D721Med (cell line): ENCODE measurements at regions not wholly inside any gene's neighbourhood (a gene's known extent, or its start where the extent isn't known, plus 50 kb on each side); places are given as distances from the start of the nearest gene placed in this dataset.

ENCODE experiments used
- DNase-seq: peaks from one replicate; pipeline ENCODE4 v3.0.0; 2011; ENCODE audit warnings: low spot score; ENCODE audit not compliant: insufficient read length
- FAIRE-seq: peaks from 2 replicates; lab custom pipeline; 2011; peaks lifted over from hg19 to GRCh38; lab: Jason Lieb, UNC
- TF ChIP-seq, protein P1 (sequence below): IDR thresholded peaks from 2 replicates; pipeline ENCODE4 v1.5.1; 2012; ENCODE audit warnings: mild to moderate bottlenecking, control low read depth; ENCODE audit not compliant: insufficient read depth; ENCODE audit errors: missing control alignments

DNA sequence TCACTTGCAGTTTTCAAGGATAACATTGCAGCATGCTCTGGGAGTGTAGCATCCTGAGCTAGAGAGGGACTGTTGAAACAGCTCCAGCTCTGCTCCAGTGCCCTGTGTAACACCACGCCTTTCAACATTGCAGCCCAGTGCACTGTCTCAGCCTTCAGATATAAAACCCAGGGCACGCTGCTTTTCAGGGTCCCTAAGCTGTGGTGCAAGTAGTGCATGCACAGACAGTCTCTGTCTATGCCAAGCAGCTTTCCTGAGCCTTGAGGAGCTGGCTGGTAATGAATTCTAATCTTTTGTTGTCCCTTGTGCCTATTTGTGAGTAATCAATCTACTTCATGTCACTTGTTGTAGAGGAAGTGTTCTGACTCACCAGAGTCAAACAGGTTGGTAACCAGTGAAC is 897.0 kb downstream of the ARAP2 start:
- TF ChIP-seq, protein P1, sequence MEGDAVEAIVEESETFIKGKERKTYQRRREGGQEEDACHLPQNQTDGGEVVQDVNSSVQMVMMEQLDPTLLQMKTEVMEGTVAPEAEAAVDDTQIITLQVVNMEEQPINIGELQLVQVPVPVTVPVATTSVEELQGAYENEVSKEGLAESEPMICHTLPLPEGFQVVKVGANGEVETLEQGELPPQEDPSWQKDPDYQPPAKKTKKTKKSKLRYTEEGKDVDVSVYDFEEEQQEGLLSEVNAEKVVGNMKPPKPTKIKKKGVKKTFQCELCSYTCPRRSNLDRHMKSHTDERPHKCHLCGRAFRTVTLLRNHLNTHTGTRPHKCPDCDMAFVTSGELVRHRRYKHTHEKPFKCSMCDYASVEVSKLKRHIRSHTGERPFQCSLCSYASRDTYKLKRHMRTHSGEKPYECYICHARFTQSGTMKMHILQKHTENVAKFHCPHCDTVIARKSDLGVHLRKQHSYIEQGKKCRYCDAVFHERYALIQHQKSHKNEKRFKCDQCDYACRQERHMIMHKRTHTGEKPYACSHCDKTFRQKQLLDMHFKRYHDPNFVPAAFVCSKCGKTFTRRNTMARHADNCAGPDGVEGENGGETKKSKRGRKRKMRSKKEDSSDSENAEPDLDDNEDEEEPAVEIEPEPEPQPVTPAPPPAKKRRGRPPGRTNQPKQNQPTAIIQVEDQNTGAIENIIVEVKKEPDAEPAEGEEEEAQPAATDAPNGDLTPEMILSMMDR = no peak
- no peak for FAIRE-seq
- DNase-seq = no peak

DNA sequence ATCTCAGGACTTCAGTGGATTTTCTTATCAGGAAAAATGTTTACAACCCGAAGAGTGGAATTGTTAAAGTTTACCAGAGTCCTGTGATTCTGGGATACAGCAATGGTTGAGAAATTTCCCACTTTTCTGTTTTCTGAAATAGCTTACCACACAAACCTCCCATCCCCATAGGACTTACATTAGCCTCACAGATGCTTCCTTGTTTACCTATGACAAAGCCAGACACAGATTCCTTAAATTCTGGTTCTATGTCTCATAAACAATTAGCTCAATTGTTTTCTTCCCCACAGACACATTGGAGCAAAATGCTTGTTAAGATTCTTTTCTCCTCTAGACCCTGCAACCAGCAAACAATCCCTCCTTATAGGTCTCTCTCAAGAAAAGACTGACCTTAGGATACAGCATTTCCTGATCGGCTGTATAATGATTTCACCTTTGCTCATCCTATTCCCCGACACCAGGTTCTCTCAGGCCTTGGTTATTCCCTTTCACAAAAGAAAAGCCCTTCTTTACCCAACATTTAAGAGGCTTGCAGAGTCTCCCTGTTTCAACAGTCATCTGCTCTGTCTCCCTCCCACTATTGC is 886.2 kb downstream of the ARAP2 start:
- TF ChIP-seq, protein P1 = no peak
- DNase-seq (no peak), FAIRE-seq (peak; percentile 88)

DNA sequence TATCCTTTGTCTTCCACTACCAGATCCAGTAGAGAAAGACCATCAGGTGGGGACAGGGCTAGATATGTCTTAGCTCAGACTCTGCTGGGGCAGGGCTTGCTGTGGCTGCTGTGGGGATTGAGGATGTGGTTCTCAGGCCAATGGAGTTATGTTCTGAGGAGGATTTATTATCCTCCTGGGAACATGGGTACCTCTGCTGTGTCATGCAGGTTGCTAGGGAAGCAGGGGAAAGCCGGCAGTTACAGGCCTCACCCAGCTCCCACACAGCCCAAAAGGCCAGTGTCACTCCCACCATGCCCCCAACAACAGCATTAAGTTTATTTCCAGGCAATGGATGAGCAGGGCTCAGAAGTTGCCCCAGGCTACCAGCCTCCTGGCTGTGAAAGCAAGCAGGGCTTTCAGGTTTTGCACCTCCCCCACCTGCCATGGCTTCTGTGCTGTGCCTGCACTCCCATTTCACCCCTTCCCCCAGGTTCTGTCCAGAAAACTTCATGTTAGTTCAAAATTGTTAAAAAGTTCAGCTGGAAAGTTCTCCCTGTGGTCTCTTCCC is 879.9 kb downstream of the ARAP2 start:
- FAIRE-seq (no peak), DNase-seq (no peak)
- TF ChIP-seq, protein P1 = no peak

DNA sequence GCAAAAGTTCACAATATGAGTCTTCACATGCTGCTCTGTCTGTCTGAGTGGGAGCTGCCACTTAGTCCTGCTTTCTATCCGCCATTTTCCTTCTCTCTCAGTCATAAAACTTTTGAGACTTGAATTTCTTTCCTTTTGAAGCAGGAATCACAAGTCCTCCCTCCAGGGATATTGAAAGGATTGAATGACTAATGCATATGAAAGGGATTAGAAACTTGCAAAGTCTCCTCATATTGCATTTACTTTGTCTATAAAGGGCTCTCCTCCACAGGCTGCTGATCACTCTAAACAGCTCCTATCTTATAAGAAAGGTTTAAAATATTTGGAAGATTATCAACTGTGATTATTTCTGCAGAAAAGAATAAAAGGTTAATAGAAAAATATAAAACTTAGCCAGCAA is 879.1 kb downstream of the ARAP2 start:
- TF ChIP-seq, protein P1 = no peak
- no peak for FAIRE-seq
- DNase-seq = no peak

DNA sequence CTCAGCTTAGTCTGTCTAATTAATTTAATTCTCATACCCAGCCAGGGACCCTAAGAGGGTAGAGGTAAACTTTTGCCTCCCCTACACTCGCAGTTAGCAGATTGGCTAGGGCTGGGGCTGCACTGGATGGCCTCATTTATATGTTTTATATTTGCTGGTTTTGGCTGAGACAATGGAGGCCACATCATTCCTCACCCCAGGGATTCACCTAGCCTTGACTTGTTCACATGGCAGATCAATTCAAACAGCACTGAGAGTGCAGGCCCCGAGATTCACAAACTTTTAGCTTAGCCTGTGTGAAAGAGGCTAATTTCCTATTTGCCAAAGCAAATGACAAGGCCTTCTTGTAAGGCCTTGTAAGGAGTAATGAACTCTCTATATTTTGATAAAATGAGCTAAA is 844.4 kb downstream of the ARAP2 start:
- DNase-seq (no peak), FAIRE-seq (no peak)
- TF ChIP-seq, protein P1 = no peak

DNA sequence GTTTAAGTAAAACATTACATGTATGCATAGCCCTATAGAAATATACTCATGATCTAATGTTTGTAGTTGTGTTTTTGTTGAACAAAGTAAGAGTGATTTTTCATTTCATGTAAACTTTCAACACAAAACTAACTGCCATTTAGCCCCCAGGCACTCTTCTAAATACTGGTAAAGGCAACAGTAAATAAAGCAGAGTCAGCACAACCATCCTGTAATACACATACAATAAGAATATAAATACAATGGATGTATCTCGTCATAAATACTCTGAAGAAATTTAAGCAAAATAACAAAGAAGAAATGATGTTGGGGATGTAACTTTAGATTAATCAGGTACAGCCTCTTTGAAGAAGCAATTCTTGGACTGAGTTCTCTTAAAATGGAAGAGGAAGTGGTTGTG is 821.2 kb downstream of the ARAP2 start:
- FAIRE-seq (no peak), DNase-seq (no peak)
- TF ChIP-seq, protein P1 = no peak

DNA sequence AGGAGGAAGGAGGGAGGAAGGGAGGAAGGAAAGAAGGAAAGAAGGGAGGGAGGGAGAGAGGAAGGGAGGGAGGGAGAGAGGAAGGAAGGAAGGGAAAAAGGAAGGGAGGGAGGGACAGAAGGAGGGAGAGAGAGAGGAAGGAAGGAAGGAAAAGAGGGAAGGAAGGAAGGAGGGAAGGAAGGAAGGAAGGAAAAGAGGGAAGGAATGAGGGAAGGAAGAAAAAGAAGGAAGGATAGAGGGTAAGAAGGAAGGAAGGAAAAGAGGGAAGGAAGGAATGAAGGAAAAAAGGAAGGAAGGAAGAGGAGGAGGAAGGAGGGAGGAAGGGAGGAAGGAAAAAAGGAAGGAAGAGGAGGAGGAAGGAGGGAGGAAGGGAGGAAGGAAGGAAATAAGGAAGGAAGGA is 796.8 kb downstream of the ARAP2 start:
- no peak for FAIRE-seq
- TF ChIP-seq, protein P1 = no peak

More for the DNA sequence above, 796.8 kb downstream of the ARAP2 start:
- no peak for DNase-seq
